ENCODE measurements at regions not wholly inside any gene's neighbourhood (a gene's known extent, or its start where the extent isn't known, plus 50 kb on each side); places are given as distances from the start of the nearest gene placed in this dataset.

GRCh38 chr7:142381727-142382390, 124.0 kb upstream of the PRSS58 start:
- no peak for TF ChIP-seq CTCF (IDR thresholded peaks at IDR 0.05 in 2 of 3, conservative IDR thresholded peaks at IDR 0.05 in 1 of 3; ENCODE audit: borderline replicate concordance in 1 of 3, insufficient read depth in 1 of 3, low read depth in 2 of 3, low read length in 2 of 3)
- no peak for TF ChIP-seq POLR2A (IDR thresholded peaks at IDR 0.05; ENCODE audit: borderline replicate concordance, extremely low read depth, insufficient read depth, insufficient read length)
- no peak for TF ChIP-seq POLR2AphosphoS5 (IDR thresholded peaks at IDR 0.05; ENCODE audit: low read depth, low read length)
- no peak for TF ChIP-seq REST (IDR thresholded peaks at IDR 0.05; ENCODE audit: low read depth)
- no peak for TF ChIP-seq SP1 (IDR thresholded peaks at IDR 0.05; ENCODE audit: low read depth)
- no peak for TF ChIP-seq ATF3 (IDR thresholded peaks at IDR 0.05)
- no peak for TF ChIP-seq ZBTB33 (IDR thresholded peaks at IDR 0.05; ENCODE audit: extremely low read depth, insufficient replicate concordance, low read length)
- TF ChIP-seq ZNF274 (IDR thresholded peaks at IDR 0.05; ENCODE audit: low read depth, low read length), result no peak

Measured in HCT116 (cell line).